PFSK-1 (cell line): ENCODE measurements at regions not wholly inside any gene's neighbourhood (a gene's known extent, or its start where the extent isn't known, plus 50 kb on each side); places are given as distances from the start of the nearest gene placed in this dataset.

Experiments used
- POLR2AphosphoS5 ChIP-seq: IDR thresholded peaks from 2 replicates; pipeline ENCODE4 v1.6.1; 2012; ENCODE audit warnings: low read depth, mild to moderate bottlenecking, control low read depth, low read length, moderate library complexity
- REST ChIP-seq, 2 experiments: IDR thresholded peaks; 2 replicates each; pipeline versions ENCODE4 v1.6.1 to v1.8.0; 2011 to 2012; ENCODE audit warnings: low read depth in 2 of 2, low read length in 2 of 2, control low read depth in 1 of 2, inconsistent platforms in 1 of 2, mild to moderate bottlenecking in 1 of 2, moderate library complexity in 1 of 2; ENCODE audit not compliant: insufficient read depth in 1 of 2
- TAF1 ChIP-seq: IDR thresholded peaks from 2 replicates; pipeline ENCODE4 v1.6.1; 2012; ENCODE audit warnings: low read length, control low read depth, borderline replicate concordance; ENCODE audit not compliant: insufficient read depth

GRCh38 chr1:114214016-114214415 is 60.3 kb upstream of the SYT6 start:
- TF ChIP-seq TAF1 = no peak
- TF ChIP-seq POLR2AphosphoS5 = no peak
- no peak for TF ChIP-seq REST (IDR thresholded peaks at IDR 0.05; ENCODE audit: insufficient read depth in 1 of 2, low read depth in 2 of 2, low read length in 2 of 2)
